ENCODE measurements at regions not wholly inside any gene's neighbourhood (a gene's known extent, or its start where the extent isn't known, plus 50 kb on each side); places are given as distances from the start of the nearest gene placed in this dataset.

GRCh38 chr6:21486115-21486514 lies 107.4 kb upstream of the SOX4 start:
- TF ChIP-seq, protein P1, sequence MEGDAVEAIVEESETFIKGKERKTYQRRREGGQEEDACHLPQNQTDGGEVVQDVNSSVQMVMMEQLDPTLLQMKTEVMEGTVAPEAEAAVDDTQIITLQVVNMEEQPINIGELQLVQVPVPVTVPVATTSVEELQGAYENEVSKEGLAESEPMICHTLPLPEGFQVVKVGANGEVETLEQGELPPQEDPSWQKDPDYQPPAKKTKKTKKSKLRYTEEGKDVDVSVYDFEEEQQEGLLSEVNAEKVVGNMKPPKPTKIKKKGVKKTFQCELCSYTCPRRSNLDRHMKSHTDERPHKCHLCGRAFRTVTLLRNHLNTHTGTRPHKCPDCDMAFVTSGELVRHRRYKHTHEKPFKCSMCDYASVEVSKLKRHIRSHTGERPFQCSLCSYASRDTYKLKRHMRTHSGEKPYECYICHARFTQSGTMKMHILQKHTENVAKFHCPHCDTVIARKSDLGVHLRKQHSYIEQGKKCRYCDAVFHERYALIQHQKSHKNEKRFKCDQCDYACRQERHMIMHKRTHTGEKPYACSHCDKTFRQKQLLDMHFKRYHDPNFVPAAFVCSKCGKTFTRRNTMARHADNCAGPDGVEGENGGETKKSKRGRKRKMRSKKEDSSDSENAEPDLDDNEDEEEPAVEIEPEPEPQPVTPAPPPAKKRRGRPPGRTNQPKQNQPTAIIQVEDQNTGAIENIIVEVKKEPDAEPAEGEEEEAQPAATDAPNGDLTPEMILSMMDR (IDR thresholded peaks at IDR 0.05; ENCODE audit: low read length, missing control alignments), result no peak
- DNase-seq (ENCODE audit: low read depth), result no peak
- H3K4me3 ChIP-seq (replicated peaks; ENCODE audit: low read depth, low read length), result no peak overlapping the region

GRCh38 chr6:21489826-21490225 lies 103.7 kb upstream of the SOX4 start:
- no peak overlapping the region for H3K4me3 ChIP-seq (replicated peaks; ENCODE audit: low read depth, low read length)
- TF ChIP-seq, protein P1 (IDR thresholded peaks at IDR 0.05; ENCODE audit: low read length, missing control alignments), result no peak
- no peak for DNase-seq (ENCODE audit: low read depth)

DNA sequence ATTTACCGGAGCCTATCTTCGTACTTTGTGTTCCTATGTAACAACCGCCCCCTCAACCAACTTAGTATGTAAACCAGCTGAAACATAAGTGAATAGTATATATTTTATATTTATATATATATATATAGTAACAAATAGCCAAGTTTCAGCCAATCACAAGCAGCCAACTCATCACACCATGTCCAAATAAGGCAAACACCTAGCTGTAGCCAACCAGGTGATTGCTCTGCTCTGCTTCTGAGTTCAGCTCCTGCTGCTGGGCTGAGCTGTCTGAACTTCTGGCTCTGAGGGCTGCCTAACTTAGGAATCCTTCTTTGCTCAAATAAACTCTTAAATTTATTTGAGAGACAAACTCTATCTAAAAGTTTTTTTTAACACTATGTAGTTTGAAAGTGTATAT lies 101.6 kb upstream of the SOX4 start:
- no peak overlapping the region for H3K4me3 ChIP-seq (replicated peaks; ENCODE audit: low read depth, low read length)
- TF ChIP-seq, protein P1 (IDR thresholded peaks at IDR 0.05; ENCODE audit: low read length, missing control alignments), result no peak

DNA sequence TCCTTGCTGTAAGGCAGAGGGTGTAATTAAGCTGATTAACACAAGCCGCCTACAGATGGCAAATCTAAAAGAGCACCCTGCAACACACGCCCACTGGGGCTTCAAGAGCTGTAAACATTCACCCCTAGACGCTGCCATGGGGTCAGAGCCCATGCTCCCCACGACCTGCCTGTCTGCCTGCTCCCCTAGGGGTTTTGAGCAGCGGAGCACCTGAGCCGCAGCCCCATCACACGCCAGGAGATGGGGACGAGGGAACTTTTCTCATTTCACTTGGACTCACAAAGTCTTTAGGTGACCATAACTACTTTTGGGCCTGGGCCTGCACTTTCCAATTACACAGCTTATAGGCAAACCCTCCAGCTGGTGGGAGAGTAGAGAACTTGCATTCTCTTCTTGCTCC lies 99.0 kb upstream of the SOX4 start:
- TF ChIP-seq, protein P1 (IDR thresholded peaks at IDR 0.05; ENCODE audit: low read length, missing control alignments), result no peak
- DNase-seq (ENCODE audit: low read depth), result no peak

More for the DNA sequence above, 101.6 kb upstream of the SOX4 start:
- DNase-seq (ENCODE audit: low read depth), result no peak

GRCh38 chr6:21496196-21496595 lies 97.4 kb upstream of the SOX4 start:
- no peak for DNase-seq (ENCODE audit: low read depth)
- TF ChIP-seq, protein P1 (IDR thresholded peaks at IDR 0.05; ENCODE audit: low read length, missing control alignments), result no peak

More for the DNA sequence above, 99.0 kb upstream of the SOX4 start:
- H3K4me3 ChIP-seq (replicated peaks; ENCODE audit: low read depth, low read length), result no peak overlapping the region

GRCh38 chr6:21496706-21497105 lies 96.8 kb upstream of the SOX4 start:
- TF ChIP-seq, protein P1 (IDR thresholded peaks at IDR 0.05; ENCODE audit: low read length, missing control alignments), result no peak

More at GRCh38 chr6:21496196-21496595, 97.4 kb upstream of the SOX4 start:
- no peak overlapping the region for H3K4me3 ChIP-seq (replicated peaks; ENCODE audit: low read depth, low read length)

DNA sequence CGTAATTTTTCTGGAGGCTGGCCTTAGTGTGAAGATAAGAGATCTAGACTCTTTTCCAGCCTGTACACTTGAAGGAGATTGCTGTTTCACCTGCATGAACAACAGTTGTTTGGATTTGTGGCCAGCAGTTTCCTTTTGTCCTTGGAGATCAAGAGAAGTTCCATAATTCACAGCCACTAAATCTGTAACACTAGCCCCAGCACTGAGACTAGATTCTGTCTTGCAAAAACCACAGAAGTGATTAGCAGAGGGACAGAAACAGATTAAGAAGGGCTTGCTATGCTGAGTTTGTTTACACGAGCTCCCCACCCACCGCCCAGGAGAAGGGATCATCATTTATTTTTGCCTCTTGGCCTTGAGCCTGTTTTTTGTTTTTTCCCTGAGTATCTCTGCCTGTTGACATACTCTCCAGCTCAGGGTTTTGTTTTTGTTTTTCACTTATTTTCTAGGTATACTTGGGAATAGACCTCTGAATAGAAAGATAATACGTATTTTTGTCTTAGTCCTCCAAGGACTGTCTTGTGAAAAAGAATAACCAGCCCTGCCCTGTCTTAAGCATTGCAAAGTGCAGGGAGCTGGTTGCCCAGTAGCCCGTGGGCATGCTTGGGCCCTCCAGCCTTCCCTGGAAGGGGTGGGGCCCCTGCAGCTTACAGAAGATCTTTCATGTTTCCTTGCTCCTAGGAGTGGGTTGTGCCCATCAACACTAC lies 93.1 kb upstream of the SOX4 start:
- DNase-seq (ENCODE audit: low read depth), result no peak
- TF ChIP-seq, protein P1 (IDR thresholded peaks at IDR 0.05; ENCODE audit: low read length, missing control alignments), result no peak
- no peak overlapping the region for H3K4me3 ChIP-seq (replicated peaks; ENCODE audit: low read depth, low read length)

More at GRCh38 chr6:21496706-21497105, 96.8 kb upstream of the SOX4 start:
- DNase-seq (ENCODE audit: low read depth), result no peak
- no peak overlapping the region for H3K4me3 ChIP-seq (replicated peaks; ENCODE audit: low read depth, low read length)
